BLaER1 (cell line): ENCODE measurements at regions not wholly inside any gene's neighbourhood (a gene's known extent, or its start where the extent isn't known, plus 50 kb on each side); places are given as distances from the start of the nearest gene placed in this dataset.
"Not testable (repeated sequence)": the region's sequence is repeated elsewhere in the genome, so short reads cannot be mapped to it uniquely, and the experiment has no call there.

ENCODE experiments used
- H3K27ac ChIP-seq: shearing (Covaris generic); formaldehyde crosslinking; 2 replicates; pipeline ENCODE4 v1.8.1; 2022
- H3K27me3 ChIP-seq: shearing (Covaris generic); formaldehyde crosslinking; 2 replicates; pipeline ENCODE4 v1.8.1; 2022
- H3K36me3 ChIP-seq: shearing (Covaris generic); formaldehyde crosslinking; 2 replicates; pipeline ENCODE4 v1.8.1; 2022
- H3K4me1 ChIP-seq: shearing (Covaris generic); formaldehyde crosslinking; 2 replicates; pipeline ENCODE4 v1.8.1; 2022
- H3K4me2 ChIP-seq: shearing (Covaris generic); formaldehyde crosslinking; 2 replicates; pipeline ENCODE4 v1.8.1; 2022
- H3K4me3 ChIP-seq: shearing (Covaris generic); formaldehyde crosslinking; 2 replicates; pipeline ENCODE4 v1.8.1; 2022
- H3K9ac ChIP-seq: shearing (Covaris generic); formaldehyde crosslinking; 2 replicates; pipeline ENCODE4 v1.8.1; 2022
- H3K9me3 ChIP-seq: shearing (Covaris generic); formaldehyde crosslinking; 2 replicates; pipeline ENCODE4 v1.8.1; 2022
- H4K20me1 ChIP-seq: shearing (Covaris generic); formaldehyde crosslinking; 2 replicates; pipeline ENCODE4 v1.8.1; 2022
- Cebpa-rat ChIP-seq: shearing (Covaris generic); IDR thresholded peaks from 2 replicates; pipeline ENCODE4 v1.8.1; 2022

DNA sequence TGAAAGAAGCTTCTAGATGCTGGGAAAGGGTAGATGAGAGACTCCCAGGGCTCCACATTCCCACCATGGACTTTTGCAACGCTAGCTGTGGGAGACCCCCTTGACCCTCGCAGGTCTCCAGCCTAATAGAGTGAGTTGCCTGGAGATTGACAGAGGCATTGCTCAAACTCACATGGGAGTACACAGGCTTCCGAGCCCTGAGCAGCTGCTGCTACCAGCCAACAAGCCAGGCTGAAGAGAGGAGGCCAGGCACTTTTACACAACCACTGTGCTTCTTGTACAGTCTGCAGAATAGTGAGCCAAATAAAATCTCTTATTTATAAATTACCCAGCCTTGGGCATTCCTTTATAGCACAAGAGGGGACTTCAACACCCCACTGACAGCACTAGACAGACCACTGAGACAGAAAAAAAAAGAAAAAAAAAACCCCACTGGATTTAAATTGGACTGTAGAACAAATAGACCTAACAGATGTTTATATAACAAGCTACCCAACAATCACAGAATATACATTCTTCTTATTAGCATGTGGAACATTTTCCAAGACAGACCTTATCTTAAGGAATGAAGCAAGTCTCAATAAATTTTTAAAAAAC, 146.2 kb downstream of the ZFAND4 start:
- Histone ChIP-seq H3K36me3 (peaks cover 7% of the 10 kb centered on the region; the same call in 1 of the 2 replicates), H3K27ac (no peak overlapping the region), H3K4me2 (no peak overlapping the region), H3K27me3 (no peaks in the 10 kb centered on the region), H3K9me3 (no peaks in the 10 kb centered on the region), H4K20me1 (no peaks in the 10 kb centered on the region), H3K9ac (no peak overlapping the region), H3K4me1 (no peaks in the 10 kb centered on the region), H3K4me3 (no peak overlapping the region)
- TF ChIP-seq Cebpa-rat = no peak

- Histone ChIP-seq H4K20me1 (no peaks in the 10 kb centered on the region), H3K9ac (no peak overlapping the region), H3K4me1 (no peaks in the 10 kb centered on the region), H3K4me3 (no peak overlapping the region), H3K27me3 (no peaks in the 10 kb centered on the region), H3K27ac (no peak overlapping the region), H3K36me3 (no peaks in the 10 kb centered on the region), H3K4me2 (no peak overlapping the region), H3K9me3 (no peaks in the 10 kb centered on the region)
- no peak for TF ChIP-seq Cebpa-rat
Measured at GRCh38 chr10:45520476-45520875, 146.5 kb downstream of the ALOX5 start.

DNA sequence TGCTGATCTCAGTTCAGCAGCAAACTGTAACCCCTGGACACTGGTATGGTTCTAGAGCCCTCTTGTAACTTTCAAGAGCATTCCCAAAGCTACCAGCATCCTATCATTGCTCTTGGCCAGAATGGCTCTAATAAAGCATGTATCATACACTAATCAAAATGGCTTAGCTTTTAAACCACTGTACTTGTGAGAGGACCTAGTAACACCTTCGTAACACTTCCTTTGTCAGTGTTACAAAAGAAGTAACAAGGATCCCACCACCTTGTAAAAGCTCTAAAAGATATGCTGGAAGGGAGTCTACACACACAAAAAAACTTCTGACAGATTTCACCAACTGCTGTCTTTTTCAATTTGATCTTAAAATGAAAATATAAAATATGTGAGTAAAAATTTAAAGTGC, 144.7 kb downstream of the ALOX5 start:
- no peaks in the 10 kb centered on the region for H3K9me3 ChIP-seq
- no peak overlapping the region for H3K4me3 ChIP-seq
- H3K4me2 ChIP-seq = no peak overlapping the region
- H3K9ac ChIP-seq = no peak overlapping the region
- no peak overlapping the region for H3K27ac ChIP-seq
- no peaks in the 10 kb centered on the region for H3K36me3 ChIP-seq
- no peak for TF ChIP-seq Cebpa-rat
- no peaks in the 10 kb centered on the region for H3K27me3 ChIP-seq
- H4K20me1 ChIP-seq = no peaks in the 10 kb centered on the region
- no peaks in the 10 kb centered on the region for H3K4me1 ChIP-seq

GRCh38 chr10:45515630-45516029, 141.6 kb downstream of the ALOX5 start:
- no peak overlapping the region for H3K9ac ChIP-seq
- TF ChIP-seq Cebpa-rat = no peak
- H3K27me3 ChIP-seq = no peaks in the 10 kb centered on the region
- H3K4me1 ChIP-seq = no peaks in the 10 kb centered on the region
- no peaks in the 10 kb centered on the region for H3K36me3 ChIP-seq
- H3K4me3 ChIP-seq = no peak overlapping the region
- H4K20me1 ChIP-seq = no peaks in the 10 kb centered on the region
- no peak overlapping the region for H3K4me2 ChIP-seq
- H3K27ac ChIP-seq = no peak overlapping the region
- H3K9me3 ChIP-seq = peaks cover 7% of the 10 kb centered on the region; the same call in 1 of the 2 replicates

DNA sequence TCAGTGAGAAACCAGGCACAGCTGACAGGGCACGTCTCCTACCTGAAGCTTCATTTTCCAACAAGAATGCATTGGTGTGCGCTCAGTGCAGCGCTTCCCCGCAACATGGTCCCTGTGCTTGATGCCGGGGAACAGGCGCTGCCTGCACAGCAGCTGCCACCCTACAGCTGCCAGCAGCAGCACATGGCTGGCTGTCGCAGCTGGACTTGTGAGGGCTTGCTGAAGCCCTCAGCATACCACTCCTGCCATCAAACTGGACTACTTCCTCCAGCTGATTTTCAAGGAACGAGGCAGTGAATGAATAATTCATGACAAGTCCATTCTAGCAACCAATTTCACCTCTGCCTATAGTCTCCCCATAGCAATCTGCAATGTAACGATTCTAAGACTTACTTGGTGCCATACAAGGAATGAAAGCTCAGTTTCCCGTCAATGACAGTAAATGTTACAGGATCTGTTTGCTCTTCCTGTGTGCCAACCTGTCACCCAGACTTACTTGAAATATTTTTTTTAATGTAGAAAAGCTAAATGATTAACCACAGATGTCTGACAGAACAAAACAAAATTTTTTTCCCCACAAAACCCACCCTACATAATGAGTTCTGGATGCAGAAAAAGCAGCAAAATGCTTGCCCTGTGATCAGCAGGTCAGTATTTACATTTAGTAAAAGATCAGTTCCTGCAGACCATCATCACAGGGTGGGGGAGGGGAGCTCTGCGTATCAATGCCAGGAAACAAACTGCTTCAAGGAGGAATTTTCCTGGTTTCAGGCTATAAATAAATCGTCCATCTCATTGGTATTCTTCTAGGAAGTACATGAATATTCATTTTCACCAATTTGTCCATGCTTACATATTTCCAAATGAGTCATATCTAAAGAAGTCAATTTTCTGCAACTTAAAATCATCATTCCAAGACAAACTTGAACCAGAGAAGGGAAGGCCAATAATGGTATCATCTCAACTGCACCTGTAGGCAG, 140.6 kb downstream of the ALOX5 start:
- no peak overlapping the region for H3K9ac ChIP-seq
- H3K36me3 ChIP-seq = no peaks in the 10 kb centered on the region
- H3K27ac ChIP-seq = no peak overlapping the region
- peaks cover 7% of the 10 kb centered on the region; the same call in 1 of the 2 replicates for H3K9me3 ChIP-seq
- no peak overlapping the region for H3K4me3 ChIP-seq
- no peaks in the 10 kb centered on the region for H3K27me3 ChIP-seq
- no peak for TF ChIP-seq Cebpa-rat
- no peaks in the 10 kb centered on the region for H3K4me1 ChIP-seq
- no peak overlapping the region for H3K4me2 ChIP-seq
- H4K20me1 ChIP-seq = no peaks in the 10 kb centered on the region

DNA sequence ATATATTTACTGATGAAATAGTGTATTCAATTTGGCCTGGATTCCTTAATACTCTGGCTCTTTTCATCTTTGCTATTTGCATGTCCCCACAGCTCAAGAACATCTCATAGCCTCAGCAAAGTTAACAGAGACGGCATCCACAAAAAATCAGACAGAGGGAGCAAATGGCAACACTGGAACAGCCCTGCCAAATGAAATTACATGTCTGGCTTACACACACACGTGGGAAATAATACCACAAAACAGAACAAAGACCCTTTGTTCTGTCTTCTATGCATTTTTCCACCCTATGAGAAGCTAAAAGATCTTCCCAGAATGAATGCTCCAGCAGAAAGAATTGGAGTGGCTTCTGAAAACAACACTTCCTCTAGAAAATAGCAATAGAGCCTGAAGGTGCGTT, 139.5 kb downstream of the ALOX5 start:
- Histone ChIP-seq H3K4me1 (no peaks in the 10 kb centered on the region), H3K9ac (no peak overlapping the region), H3K4me3 (no peak overlapping the region), H4K20me1 (no peaks in the 10 kb centered on the region), H3K27ac (no peak overlapping the region), H3K4me2 (no peak overlapping the region), H3K36me3 (no peaks in the 10 kb centered on the region), H3K9me3 (peaks cover 7% of the 10 kb centered on the region; the same call in 1 of the 2 replicates), H3K27me3 (no peaks in the 10 kb centered on the region)
- no peak for TF ChIP-seq Cebpa-rat

- H3K4me1 ChIP-seq, H3K9me3 ChIP-seq, H3K27ac ChIP-seq, H3K27me3 ChIP-seq, H4K20me1 ChIP-seq, H3K4me2 ChIP-seq, H3K36me3 ChIP-seq, H3K9ac ChIP-seq, H3K4me3 ChIP-seq: not testable (repeated sequence)
Measured at GRCh38 chr10:45511926-45512325, 137.9 kb downstream of the ALOX5 start.

DNA sequence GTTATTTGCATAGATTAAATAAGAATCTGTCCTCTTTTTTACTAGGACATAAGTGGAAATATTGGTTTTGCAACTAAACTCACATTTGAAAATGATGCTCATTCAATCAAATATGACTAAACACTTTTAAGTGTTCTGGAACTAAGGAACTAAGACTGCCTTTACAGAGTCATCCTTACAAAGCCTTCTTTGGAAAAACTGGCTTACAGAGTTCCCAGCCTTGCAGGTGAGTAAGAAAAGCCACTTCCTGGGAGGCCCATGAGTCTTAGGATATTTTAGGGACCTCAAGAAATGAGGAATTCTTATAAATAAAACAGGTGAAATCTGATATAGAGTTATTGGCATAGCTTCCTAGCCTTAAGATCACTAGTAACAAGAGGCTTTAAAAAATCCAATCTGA, 135.5 kb downstream of the ALOX5 start:
- H3K36me3 ChIP-seq = no peaks in the 10 kb centered on the region
- H3K9me3 ChIP-seq = peaks cover 7% of the 10 kb centered on the region; the same call in 1 of the 2 replicates
- H3K4me3 ChIP-seq = no peak overlapping the region
- H4K20me1 ChIP-seq = no peaks in the 10 kb centered on the region
- no peaks in the 10 kb centered on the region for H3K27me3 ChIP-seq
- no peak for TF ChIP-seq Cebpa-rat
- no peak overlapping the region for H3K4me2 ChIP-seq
- H3K9ac ChIP-seq = no peak overlapping the region
- no peaks in the 10 kb centered on the region for H3K4me1 ChIP-seq
- H3K27ac ChIP-seq = no peak overlapping the region

DNA sequence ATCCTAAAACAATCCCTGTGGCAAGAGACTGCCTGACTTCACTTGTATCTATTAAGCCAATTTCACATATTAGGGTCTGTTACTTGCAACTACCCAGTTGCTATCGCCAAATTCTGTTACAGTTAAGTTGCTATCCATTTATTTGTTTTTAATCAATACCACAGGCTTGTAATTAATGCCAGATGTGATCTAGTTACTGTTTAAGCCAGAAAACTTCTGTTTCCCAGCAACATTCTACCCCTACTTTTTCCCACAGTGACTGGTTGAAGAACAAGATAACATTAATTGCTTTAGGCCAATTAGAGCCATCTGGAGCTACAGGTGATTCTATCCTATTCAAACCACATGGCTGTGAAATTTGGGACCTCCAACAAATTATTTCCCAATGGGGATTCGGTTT, 131.3 kb downstream of the ALOX5 start:
- Histone ChIP-seq H3K9ac (no peak overlapping the region), H3K4me3 (no peak overlapping the region), H3K9me3 (no peaks in the 10 kb centered on the region), H4K20me1 (no peaks in the 10 kb centered on the region), H3K27ac (no peak overlapping the region), H3K4me1 (no peaks in the 10 kb centered on the region), H3K27me3 (no peaks in the 10 kb centered on the region), H3K36me3 (no peaks in the 10 kb centered on the region), H3K4me2 (no peak overlapping the region)
- no peak for TF ChIP-seq Cebpa-rat

DNA sequence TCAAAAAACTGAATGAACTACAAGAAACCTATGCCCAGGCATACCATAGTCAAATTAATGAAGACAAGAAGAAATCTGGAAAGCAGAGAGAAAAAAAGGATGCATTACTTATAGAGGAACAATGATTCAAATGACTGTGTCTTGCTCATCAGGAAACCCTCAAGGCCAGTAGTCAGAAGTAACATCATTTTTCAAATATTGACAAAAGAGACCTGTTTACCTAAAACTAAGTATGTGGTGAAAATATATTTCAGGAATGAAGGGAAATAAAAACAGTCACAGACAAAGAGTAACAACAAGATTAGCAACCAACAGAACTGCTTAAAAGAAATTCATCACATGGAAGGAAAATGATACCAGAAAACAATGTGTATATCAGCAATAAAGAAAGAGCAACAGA, 128.4 kb downstream of the ALOX5 start:
- Histone ChIP-seq H3K27me3 (no peaks in the 10 kb centered on the region), H3K36me3 (no peaks in the 10 kb centered on the region), H3K9me3 (no peaks in the 10 kb centered on the region), H4K20me1 (no peaks in the 10 kb centered on the region), H3K9ac (no peak overlapping the region), H3K27ac (no peak overlapping the region), H3K4me2 (no peak overlapping the region), H3K4me1 (no peaks in the 10 kb centered on the region), H3K4me3 (no peak overlapping the region)
- no peak for TF ChIP-seq Cebpa-rat
